ENCODE measurements at regions not wholly inside any gene's neighbourhood (a gene's known extent, or its start where the extent isn't known, plus 50 kb on each side); places are given as distances from the start of the nearest gene placed in this dataset.

GRCh38 chr2:397521-397920 is 109.6 kb upstream of the ALKAL2 start:
- Histone ChIP-seq H3K4me2 (ENCODE audit: extremely low read depth, insufficient read depth, low read length) (no peak overlapping the region), H3K79me2 (ENCODE audit: control insufficient read depth, insufficient read depth, low read length) (no peaks in the 10 kb centered on the region), H3K36me3 (ENCODE audit: control insufficient read depth, insufficient read depth, low read length) (no peaks in the 10 kb centered on the region), H3K27me3 (ENCODE audit: control insufficient read depth, insufficient read depth, low read length) (no peaks in the 10 kb centered on the region), H3K27ac (ENCODE audit: insufficient read depth, low read length) (no peak overlapping the region), H3K4me1 (ENCODE audit: control insufficient read depth, extremely low read depth, insufficient read depth, low read length) (no peaks in the 10 kb centered on the region), H3K9ac (ENCODE audit: insufficient read depth, low read length) (no peak overlapping the region), H2AFZ (ENCODE audit: low read length) (no peak overlapping the region), H3K9me3 (ENCODE audit: control insufficient read depth, insufficient read depth, low read depth, low read length) (no peaks in the 10 kb centered on the region), H3K4me3 (replicated peaks in 1 of 4; ENCODE audit: control extremely low read depth in 1 of 4, insufficient read depth in 1 of 4, low read depth in 3 of 4, low read length in 4 of 4) (no peak overlapping the region), H4K20me1 (ENCODE audit: control insufficient read depth, extremely low read depth, insufficient read depth, low read length) (no peaks in the 10 kb centered on the region)
- TF ChIP-seq EZH2 (IDR thresholded peaks at IDR 0.05; ENCODE audit: low read length, missing control alignments) (no peak), CTCF (conservative IDR thresholded peaks at IDR 0.05 in 1 of 2, IDR thresholded peaks at IDR 0.05 in 1 of 2; ENCODE audit: low read depth in 1 of 2, low read length in 2 of 2) (no peak)
- DNase-seq (ENCODE audit: low read depth in 2 of 2) = no peak

- Histone ChIP-seq H3K79me2 (ENCODE audit: control insufficient read depth, insufficient read depth, low read length) (no peaks in the 10 kb centered on the region), H3K4me2 (ENCODE audit: extremely low read depth, insufficient read depth, low read length) (no peak overlapping the region), H3K27ac (ENCODE audit: insufficient read depth, low read length) (no peak overlapping the region), H3K27me3 (ENCODE audit: control insufficient read depth, insufficient read depth, low read length) (no peaks in the 10 kb centered on the region), H3K4me3 (replicated peaks in 1 of 4; ENCODE audit: control extremely low read depth in 1 of 4, insufficient read depth in 1 of 4, low read depth in 3 of 4, low read length in 4 of 4) (no peak overlapping the region), H3K9ac (ENCODE audit: insufficient read depth, low read length) (no peak overlapping the region), H2AFZ (ENCODE audit: low read length) (no peak overlapping the region), H4K20me1 (ENCODE audit: control insufficient read depth, extremely low read depth, insufficient read depth, low read length) (no peaks in the 10 kb centered on the region), H3K9me3 (ENCODE audit: control insufficient read depth, insufficient read depth, low read depth, low read length) (no peaks in the 10 kb centered on the region), H3K4me1 (ENCODE audit: control insufficient read depth, extremely low read depth, insufficient read depth, low read length) (no peaks in the 10 kb centered on the region), H3K36me3 (ENCODE audit: control insufficient read depth, insufficient read depth, low read length) (no peaks in the 10 kb centered on the region)
- TF ChIP-seq EZH2 (IDR thresholded peaks at IDR 0.05; ENCODE audit: low read length, missing control alignments) = no peak
- TF ChIP-seq CTCF (conservative IDR thresholded peaks at IDR 0.05 in 1 of 2, IDR thresholded peaks at IDR 0.05 in 1 of 2; ENCODE audit: low read depth in 1 of 2, low read length in 2 of 2) = no peak
- DNase-seq (ENCODE audit: low read depth in 2 of 2) = no peak
These were observed 109.0 kb upstream of the ALKAL2 start for GRCh38 chr2:396903-397302.

- no peak for TF ChIP-seq CTCF (conservative IDR thresholded peaks at IDR 0.05 in 1 of 2, IDR thresholded peaks at IDR 0.05 in 1 of 2; ENCODE audit: low read depth in 1 of 2, low read length in 2 of 2)
- no peak for TF ChIP-seq EZH2 (IDR thresholded peaks at IDR 0.05; ENCODE audit: low read length, missing control alignments)
- Histone ChIP-seq H3K27ac (ENCODE audit: insufficient read depth, low read length) (no peak overlapping the region), H3K79me2 (ENCODE audit: control insufficient read depth, insufficient read depth, low read length) (no peaks in the 10 kb centered on the region), H4K20me1 (ENCODE audit: control insufficient read depth, extremely low read depth, insufficient read depth, low read length) (no peaks in the 10 kb centered on the region), H3K27me3 (ENCODE audit: control insufficient read depth, insufficient read depth, low read length) (no peaks in the 10 kb centered on the region), H3K4me1 (ENCODE audit: control insufficient read depth, extremely low read depth, insufficient read depth, low read length) (no peaks in the 10 kb centered on the region), H3K4me2 (ENCODE audit: extremely low read depth, insufficient read depth, low read length) (no peak overlapping the region), H3K36me3 (ENCODE audit: control insufficient read depth, insufficient read depth, low read length) (no peaks in the 10 kb centered on the region), H3K4me3 (replicated peaks in 1 of 4; ENCODE audit: control extremely low read depth in 1 of 4, insufficient read depth in 1 of 4, low read depth in 3 of 4, low read length in 4 of 4) (no peak overlapping the region), H2AFZ (ENCODE audit: low read length) (no peak overlapping the region), H3K9ac (ENCODE audit: insufficient read depth, low read length) (no peak overlapping the region), H3K9me3 (ENCODE audit: control insufficient read depth, insufficient read depth, low read depth, low read length) (no peaks in the 10 kb centered on the region)
- no peak for DNase-seq (ENCODE audit: low read depth in 2 of 2)
These were observed 108.0 kb upstream of the ALKAL2 start for GRCh38 chr2:395886-396285.
